LHCN-M2 (cell line): ENCODE measurements at regions not wholly inside any gene's neighbourhood (a gene's known extent, or its start where the extent isn't known, plus 50 kb on each side); places are given as distances from the start of the nearest gene placed in this dataset.

Source experiments
- DNase-seq: peaks from one replicate; pipeline ENCODE4 v3.0.0-alpha.2; 2012; ENCODE audit warnings: low read depth

- DNase-seq, result no peak
Measured at GRCh38 chr1:82589588-82589987, 788.9 kb downstream of the ADGRL2 start.

GRCh38 chr1:82587371-82587770 lies 786.6 kb downstream of the ADGRL2 start:
- no peak for DNase-seq

GRCh38 chr1:82586473-82586872 lies 785.7 kb downstream of the ADGRL2 start:
- DNase-seq, result no peak

- no peak for DNase-seq
Measured at GRCh38 chr1:82582347-82582746, 781.6 kb downstream of the ADGRL2 start.

GRCh38 chr1:82578086-82578726 lies 777.5 kb downstream of the ADGRL2 start:
- DNase-seq, result no peak

- no peak for DNase-seq
Measured at GRCh38 chr1:82567348-82567747, 766.6 kb downstream of the ADGRL2 start.

GRCh38 chr1:82565546-82565945 lies 764.8 kb downstream of the ADGRL2 start:
- peak; percentile 81 for DNase-seq

- peak; percentile 90 for DNase-seq
Measured at GRCh38 chr1:82565146-82565545, 764.4 kb downstream of the ADGRL2 start.

GRCh38 chr1:82564333-82564732 lies 763.6 kb downstream of the ADGRL2 start:
- no peak for DNase-seq

GRCh38 chr1:82562448-82562847 lies 761.7 kb downstream of the ADGRL2 start:
- no peak for DNase-seq

- DNase-seq, result no peak
Measured at GRCh38 chr1:82560566-82560965, 759.8 kb downstream of the ADGRL2 start.

- no peak for DNase-seq
Measured at GRCh38 chr1:82555501-82555900, 754.8 kb downstream of the ADGRL2 start.

- DNase-seq, result no peak
Measured at GRCh38 chr1:82549841-82550240, 749.1 kb downstream of the ADGRL2 start.

GRCh38 chr1:82542766-82543165 lies 742.0 kb downstream of the ADGRL2 start:
- peak; percentile 42 for DNase-seq

GRCh38 chr1:82542141-82542540 lies 741.4 kb downstream of the ADGRL2 start:
- DNase-seq, result peak; percentile 69

- DNase-seq, result no peak
Measured at GRCh38 chr1:82540006-82540405, 739.3 kb downstream of the ADGRL2 start.

- DNase-seq, result peak; percentile 12
Measured at GRCh38 chr1:82538876-82539275, 738.1 kb downstream of the ADGRL2 start.

GRCh38 chr1:82534996-82535395 lies 734.3 kb downstream of the ADGRL2 start:
- DNase-seq, result no peak

GRCh38 chr1:82525378-82525777 lies 724.6 kb downstream of the ADGRL2 start:
- no peak for DNase-seq

- DNase-seq, result no peak
Measured at GRCh38 chr1:82520611-82521010, 719.9 kb downstream of the ADGRL2 start.

GRCh38 chr1:82517586-82517985 lies 716.9 kb downstream of the ADGRL2 start:
- peak; percentile 23 for DNase-seq

GRCh38 chr1:82515650-82516049 lies 714.9 kb downstream of the ADGRL2 start:
- no peak for DNase-seq

- no peak for DNase-seq
Measured at GRCh38 chr1:82511441-82511840, 710.7 kb downstream of the ADGRL2 start.

- DNase-seq, result no peak
Measured at GRCh38 chr1:82510431-82510830, 709.7 kb downstream of the ADGRL2 start.
